ENCODE measurements at regions not wholly inside any gene's neighbourhood (a gene's known extent, or its start where the extent isn't known, plus 50 kb on each side); places are given as distances from the start of the nearest gene placed in this dataset.

- Histone ChIP-seq H3K14ac (ENCODE audit: insufficient read length) (no peak overlapping the region), H3K4me3 (ENCODE audit: extremely low read depth in 1 of 4, insufficient read depth in 2 of 4, low read depth in 3 of 4, low read length in 4 of 4) (no peak overlapping the region), H3K4ac (replicated peaks; ENCODE audit: insufficient read length, low read depth, low read length) (no peak overlapping the region), H3K9me3 (ENCODE audit: insufficient read depth in 2 of 2, low read depth in 1 of 2, low read length in 1 of 2) (no peaks in the 10 kb centered on the region), H4K91ac (replicated peaks; ENCODE audit: insufficient read length, low read length) (no peak overlapping the region), H4K20me1 (replicated peaks in 1 of 2; ENCODE audit: control insufficient read depth in 1 of 2, insufficient read depth in 2 of 2, low read length in 2 of 2) (no peaks in the 10 kb centered on the region), H3K56ac (replicated peaks; ENCODE audit: insufficient read length, low read depth, low read length) (no peak overlapping the region), H3K79me2 (ENCODE audit: control insufficient read depth in 1 of 2, insufficient read depth in 2 of 2, low read length in 2 of 2) (no peaks in the 10 kb centered on the region), H2BK12ac (ENCODE audit: low read depth, low read length) (no peak overlapping the region), H3K23ac (ENCODE audit: insufficient read length) (no peak overlapping the region), H3K27ac (ENCODE audit: low read depth, low read length) (no peak overlapping the region), H3K18ac (ENCODE audit: extremely low read depth, low read length) (no peak overlapping the region), H3K9ac (replicated peaks in 1 of 4; ENCODE audit: extremely low read depth in 1 of 4, low read depth in 3 of 4, low read length in 3 of 4) (no peak overlapping the region), H2BK5ac (ENCODE audit: low read depth, low read length) (no peak overlapping the region), H3K23me2 (ENCODE audit: low read depth, low read length) (peaks cover 1% of the 10 kb centered on the region; the same call in 1 of the 2 replicates), H4K8ac (ENCODE audit: extremely low read depth, insufficient read depth, low read length) (no peak overlapping the region), H4K5ac (ENCODE audit: insufficient read length, low read depth, low read length) (no peak overlapping the region), H3K27me3 (replicated peaks in 1 of 4; ENCODE audit: control insufficient read depth in 3 of 4, extremely low read depth in 1 of 4, insufficient read depth in 3 of 4, low read length in 3 of 4) (no peaks in the 10 kb centered on the region), H3K79me1 (ENCODE audit: low read depth, low read length) (no peaks in the 10 kb centered on the region), H2AK5ac (ENCODE audit: low read depth, low read length) (no peak overlapping the region), H3K4me2 (ENCODE audit: insufficient read depth in 1 of 2, low read depth in 2 of 2, low read length in 2 of 2) (no peak overlapping the region), H3K36me3 (ENCODE audit: control insufficient read depth in 2 of 4, insufficient read depth in 4 of 4, low read length in 3 of 4) (no peaks in the 10 kb centered on the region), H2BK15ac (ENCODE audit: low read length) (no peak overlapping the region), H2BK20ac (ENCODE audit: low read length) (no peak overlapping the region), H2BK120ac (replicated peaks; ENCODE audit: low read depth, low read length) (no peak overlapping the region), H2AFZ (ENCODE audit: low read length) (no peak overlapping the region), H3K4me1 (replicated peaks in 1 of 4; ENCODE audit: control insufficient read depth in 3 of 4, insufficient read depth in 4 of 4, low read length in 3 of 4) (no peaks in the 10 kb centered on the region)
- no peak for DNase-seq (ENCODE audit: low read depth in 1 of 2, low spot score in 2 of 2)
- TF ChIP-seq RNF2 (IDR thresholded peaks at IDR 0.05; ENCODE audit: borderline replicate concordance, low read depth, low read length, missing control alignments, poor library complexity, severe bottlenecking) (no peak), POLR2AphosphoS5 (IDR thresholded peaks at IDR 0.05; ENCODE audit: low read depth, low read length) (no peak), POU5F1 (IDR thresholded peaks at IDR 0.05; ENCODE audit: low read depth, low read length) (no peak), NRF1 (IDR thresholded peaks at IDR 0.05; ENCODE audit: low read depth, low read length) (no peak), CBX8 (IDR thresholded peaks at IDR 0.05; ENCODE audit: borderline replicate concordance, low read depth, low read length) (no peak), RXRA (IDR thresholded peaks at IDR 0.05; ENCODE audit: insufficient read depth, low read depth, low read length) (no peak), TEAD4 (IDR thresholded peaks at IDR 0.05; ENCODE audit: low read depth, low read length) (no peak)
- no peak for FAIRE-seq
- ChIA-PET CTCF (ENCODE audit: partially characterized antibody) (no interaction called here), POLR2A (ENCODE audit: partially characterized antibody) (no interaction called here)
- WGBS, 2 experiments (ENCODE audit: extremely low coverage in 1 of 2, insufficient coverage in 1 of 2, insufficient read length in 1 of 2, insufficient replicate concordance in 2 of 2, low coverage in 1 of 2, low lambda C conversion rate in 2 of 2, missing lambda C conversion rate in 1 of 2): 94% methylated on average over 2 of the region's 2 CpGs; no CpG with 5 or more reads in 1 of the 2 experiments
Observed at GRCh38 chr10:111973306-111973705, 210.3 kb downstream of the GPAM start.

Data from H1 (cell line).